Gastroesophageal sphincter (tissue), 4 donors: ENCODE measurements at regions not wholly inside any gene's neighbourhood (a gene's known extent, or its start where the extent isn't known, plus 50 kb on each side); places are given as distances from the start of the nearest gene placed in this dataset.

Experiments
- ATAC-seq: fragments of 150-250 bp; one replicate; pipeline ENCODE4 v1.9.1; 2016; ENCODE audit warnings: mild to moderate bottlenecking, moderate library complexity
- H3K27ac ChIP-seq, 4 donors: fragments of 200-600 bp; sonication (generic) in 3 of 4; 1 replicate in 3 of 4; 2 replicates in 1 of 4; pipeline ENCODE4 v1.5.1; 2016 to 2019
- H3K27me3 ChIP-seq: fragments of 200-600 bp; sonication (generic); one replicate; pipeline ENCODE4 v1.5.1; 2019
- H3K36me3 ChIP-seq, 2 donors: fragments of 200-600 bp; sonication (generic); one replicate each; pipeline ENCODE4 v1.5.1; 2019; ENCODE audit warnings: control low read depth in 1 of 2
- H3K4me1 ChIP-seq, 3 donors: fragments of 200-600 bp; sonication (generic); 1 replicate in 2 of 3; 2 replicates in 1 of 3; pipeline ENCODE4 v1.5.1; 2016 to 2019; ENCODE audit warnings: control low read depth in 2 of 3
- H3K4me3 ChIP-seq, 2 donors: fragments of 200-600 bp; sonication (generic); one replicate each; pipeline ENCODE4 v1.5.1; 2019; ENCODE audit warnings: mild to moderate bottlenecking in 1 of 2, moderate library complexity in 1 of 2
- H3K9me3 ChIP-seq, 3 donors: fragments of 200-600 bp; sonication (generic); one replicate each; pipeline ENCODE4 v1.5.1; 2017 to 2019; ENCODE audit warnings: control low read depth in 2 of 3
- CTCF ChIP-seq, 4 experiments: fragments of 200-600 bp in 2 of 4; fragments of 450-650 bp in 2 of 4; sonication (generic) in 1 of 4; IDR thresholded peaks; one replicate each; pipeline ENCODE4 v1.5.1; 2017 to 2019; ENCODE audit warnings: antibody characterized with exemption in 4 of 4, mild to moderate bottlenecking in 2 of 4, moderate library complexity in 2 of 4
- EP300 ChIP-seq: sonication (generic); formaldehyde crosslinking; IDR thresholded peaks from one replicate; pipeline ENCODE4 v1.6.1; 2017; ENCODE audit warnings: antibody characterized with exemption, mild to moderate bottlenecking
- POLR2A ChIP-seq, 2 donors: fragments of 450-650 bp; IDR thresholded peaks; one replicate each; pipeline ENCODE4 v1.6.1; 2017; ENCODE audit warnings: antibody characterized with exemption in 2 of 2, mild to moderate bottlenecking in 2 of 2, moderate library complexity in 1 of 2
- POLR2AphosphoS5 ChIP-seq: sonication (generic); formaldehyde crosslinking; IDR thresholded peaks from one replicate; pipeline ENCODE4 v1.6.1; 2017; ENCODE audit warnings: antibody characterized with exemption
- WGBS, 2 donors: methylation state at CpG; one replicate each; pipeline ENCODE4 v1.1.5; 2018; ENCODE audit warnings: low coverage in 1 of 2; 5-methylcytosine and 5-hydroxymethylcytosine counted together

- H3K4me3 ChIP-seq = no peak overlapping the region
- TF ChIP-seq EP300 (no peak), POLR2AphosphoS5 (no peak), POLR2A (IDR thresholded peaks at IDR 0.05) (no peak), CTCF (IDR thresholded peaks at IDR 0.05) (no peak)
- WGBS, 2 donors = 65 to 88% methylated on average over 2 to 4 of the region's 9 CpGs
- peaks cover 24% of the 10 kb centered on the region for H3K27me3 ChIP-seq
- no peak overlapping the region for H3K27ac ChIP-seq
- H3K36me3 ChIP-seq = no peaks in the 10 kb centered on the region
- ATAC-seq = no peak
- no peaks in the 10 kb centered on the region for H3K4me1 ChIP-seq
- no peaks in the 10 kb centered on the region for H3K9me3 ChIP-seq
Measured at GRCh38 chr2:121059651-121060649, 225.1 kb downstream of the TFCP2L1 start.

- H3K4me3 ChIP-seq = no peak overlapping the region
- 70 to 85% methylated on average over 5 to 6 of the region's 9 CpGs for WGBS, 2 donors
- TF ChIP-seq EP300 = no peak
- TF ChIP-seq CTCF (IDR thresholded peaks at IDR 0.05) = no peak
- TF ChIP-seq POLR2AphosphoS5 = no peak
- TF ChIP-seq POLR2A (IDR thresholded peaks at IDR 0.05) = no peak
- no peak overlapping the region for H3K27ac ChIP-seq
- H3K4me1 ChIP-seq = no peaks in the 10 kb centered on the region
- no peaks in the 10 kb centered on the region for H3K9me3 ChIP-seq
- no peak for ATAC-seq
- peaks cover 24% of the 10 kb centered on the region for H3K27me3 ChIP-seq
- H3K36me3 ChIP-seq = no peaks in the 10 kb centered on the region
Measured at GRCh38 chr2:121061633-121062032, 223.4 kb downstream of the TFCP2L1 start.

GRCh38 chr2:121063471-121063870 lies 221.5 kb downstream of the TFCP2L1 start:
- Histone ChIP-seq H3K27ac (no peak overlapping the region), H3K36me3 (no peaks in the 10 kb centered on the region), H3K27me3 (peaks cover 24% of the 10 kb centered on the region), H3K4me1 (no peaks in the 10 kb centered on the region), H3K9me3 (no peaks in the 10 kb centered on the region), H3K4me3 (no peak overlapping the region)
- no peak for ATAC-seq
- WGBS, 2 donors = 84% methylated on average over 3 of the region's 3 CpGs; no CpG with 5 or more reads in 1 of the 2 donors
- TF ChIP-seq POLR2A (IDR thresholded peaks at IDR 0.05) (no peak), EP300 (no peak), CTCF (IDR thresholded peaks at IDR 0.05) (no peak), POLR2AphosphoS5 (no peak)

- 86 to 88% methylated on average over 5 to 10 of the region's 12 CpGs for WGBS, 2 donors
- Histone ChIP-seq H3K36me3 (no peaks in the 10 kb centered on the region), H3K27me3 (peaks cover 24% of the 10 kb centered on the region), H3K4me3 (no peak overlapping the region), H3K4me1 (no peaks in the 10 kb centered on the region), H3K9me3 (no peaks in the 10 kb centered on the region), H3K27ac (no peak overlapping the region)
- TF ChIP-seq POLR2AphosphoS5 = no peak
- no peak for TF ChIP-seq EP300
- TF ChIP-seq POLR2A (IDR thresholded peaks at IDR 0.05) = no peak
- TF ChIP-seq CTCF (IDR thresholded peaks at IDR 0.05) = no peak
- no peak for ATAC-seq
Measured at GRCh38 chr2:121064186-121064585, 220.8 kb downstream of the TFCP2L1 start.

- no peaks in the 10 kb centered on the region for H3K36me3 ChIP-seq
Measured at GRCh38 chr2:121065239-121065638, 219.8 kb downstream of the TFCP2L1 start.

More at GRCh38 chr2:121065239-121065638, 219.8 kb downstream of the TFCP2L1 start:
- H3K9me3 ChIP-seq = no peaks in the 10 kb centered on the region
- H3K27me3 ChIP-seq = peaks cover 24% of the 10 kb centered on the region
- H3K4me3 ChIP-seq = no peak overlapping the region
- no peaks in the 10 kb centered on the region for H3K4me1 ChIP-seq
- WGBS, 2 donors = 89% methylated on average over 3 of the region's 5 CpGs; no CpG with 5 or more reads in 1 of the 2 donors
- no peak overlapping the region for H3K27ac ChIP-seq
- no peak for ATAC-seq
- no peak for TF ChIP-seq POLR2A (IDR thresholded peaks at IDR 0.05)
- TF ChIP-seq CTCF (IDR thresholded peaks at IDR 0.05) = no peak
- no peak for TF ChIP-seq EP300
- TF ChIP-seq POLR2AphosphoS5 = no peak
